ENCODE measurements at regions not wholly inside any gene's neighbourhood (a gene's known extent, or its start where the extent isn't known, plus 50 kb on each side); places are given as distances from the start of the nearest gene placed in this dataset.

- H3K4me1 ChIP-seq (ENCODE audit: control insufficient read depth in 1 of 2, extremely low read depth in 1 of 2, insufficient read depth in 2 of 2, low read length in 2 of 2): peaks cover 0 to 5% of the 10 kb centered on the region in 2 experiments
- ATAC-seq (replicated peaks in 1 of 4) (no peak), DNase-seq (no peak)
- H3K4me3 ChIP-seq (ENCODE audit: control insufficient read depth in 1 of 2, extremely low read depth in 1 of 2, low read length in 1 of 2): no peak overlapping the region
- H3K27me3 Mint-ChIP-seq: peaks cover 1 to 19% of the 10 kb centered on the region in 2 donors
- no peak overlapping the region for H3K4me3 Mint-ChIP-seq
- H3K36me3 ChIP-seq (ENCODE audit: control insufficient read depth in 2 of 2, extremely low read depth in 1 of 2, insufficient read depth in 1 of 2, low read length in 1 of 2): no peaks in the 10 kb centered on the region
- H3K27me3 ChIP-seq (replicated peaks in 1 of 2; ENCODE audit: control insufficient read depth in 2 of 2, extremely low read depth in 1 of 2, insufficient read depth in 2 of 2, low read length in 1 of 2): no peaks in the 10 kb centered on the region
- H3K27ac ChIP-seq (ENCODE audit: low read length): no peak overlapping the region
- H3K9me3 ChIP-seq: no peaks in the 10 kb centered on the region
- no peaks in the 10 kb centered on the region for H3K36me3 Mint-ChIP-seq
- 100% methylated on average over 1 of the region's 1 CpG for WGBS (ENCODE audit: insufficient coverage)
- POLR2A ChIA-PET: interaction anchor here in 1 of 2 donors (0.7 kb wide), 1 partner anchor 10 kb away, joined by 3 read pairs; no protein-coding TSS in a partner anchor
- no peak overlapping the region for H3K27ac Mint-ChIP-seq
- CTCF ChIA-PET: no interaction called here
- peaks cover 0 to 8% (median 0%) of the 10 kb centered on the region in 3 donors for H3K4me1 Mint-ChIP-seq
- no peaks in the 10 kb centered on the region for H3K9me3 Mint-ChIP-seq
These were observed 194.5 kb upstream of the CNOT2 start for GRCh38 chr12:70048521-70049250.

GRCh38 chr12:70049596-70050360 is 193.5 kb upstream of the CNOT2 start:
- H3K36me3 Mint-ChIP-seq: no peaks in the 10 kb centered on the region

GRCh38 chr12:70052476-70052875 is 190.8 kb upstream of the CNOT2 start:
- POLR2A ChIA-PET: no interaction called here
- whole genome bisulfite sequencing (ENCODE audit: insufficient coverage): no CpG with 5 or more reads among the region's 1 CpG
- H3K27ac Mint-ChIP-seq: no peak overlapping the region
- no peaks in the 10 kb centered on the region for H3K9me3 Mint-ChIP-seq
- Histone ChIP-seq H3K9me3 (no peaks in the 10 kb centered on the region), H3K27ac (ENCODE audit: low read length) (no peak overlapping the region), H3K4me3 (ENCODE audit: control insufficient read depth in 1 of 2, extremely low read depth in 1 of 2, low read length in 1 of 2) (no peak overlapping the region), H3K36me3 (ENCODE audit: control insufficient read depth in 2 of 2, extremely low read depth in 1 of 2, insufficient read depth in 1 of 2, low read length in 1 of 2) (no peaks in the 10 kb centered on the region), H3K4me1 (ENCODE audit: control insufficient read depth in 1 of 2, extremely low read depth in 1 of 2, insufficient read depth in 2 of 2, low read length in 2 of 2) (peaks cover 0 to 5% of the 10 kb centered on the region in 2 experiments), H3K27me3 (replicated peaks in 1 of 2; ENCODE audit: control insufficient read depth in 2 of 2, extremely low read depth in 1 of 2, insufficient read depth in 2 of 2, low read length in 1 of 2) (peaks cover 0 to 4% of the 10 kb centered on the region in 2 experiments)
- H3K4me3 Mint-ChIP-seq: no peak overlapping the region
- CTCF ChIA-PET: no interaction called here
- no peaks in the 10 kb centered on the region for H3K36me3 Mint-ChIP-seq
- no peak for DNase-seq
- ATAC-seq (replicated peaks in 1 of 4): no peak
- H3K27me3 Mint-ChIP-seq: peaks cover 1 to 14% of the 10 kb centered on the region in 2 donors
- H3K4me1 Mint-ChIP-seq: peaks cover 0 to 8% (median 0%) of the 10 kb centered on the region in 3 donors

More at GRCh38 chr12:70049596-70050360, 193.5 kb upstream of the CNOT2 start:
- Mint-ChIP-seq H3K9me3 (no peaks in the 10 kb centered on the region), H3K4me3 (no peak overlapping the region), H3K4me1 (peaks cover 0 to 8% (median 0%) of the 10 kb centered on the region in 3 donors), H3K27ac (no peak overlapping the region), H3K27me3 (peaks cover 1 to 19% of the 10 kb centered on the region in 2 donors)
- ATAC-seq (replicated peaks in 1 of 4) (peak; percentile 36 to 80 (median 58)), DNase-seq (peak in 25 of 35 experiments; percentile 0 to 60 (median 26))
- Histone ChIP-seq H3K9me3 (no peaks in the 10 kb centered on the region), H3K36me3 (ENCODE audit: control insufficient read depth in 2 of 2, extremely low read depth in 1 of 2, insufficient read depth in 1 of 2, low read length in 1 of 2) (no peaks in the 10 kb centered on the region), H3K27me3 (replicated peaks in 1 of 2; ENCODE audit: control insufficient read depth in 2 of 2, extremely low read depth in 1 of 2, insufficient read depth in 2 of 2, low read length in 1 of 2) (peaks cover 0 to 4% of the 10 kb centered on the region in 2 experiments), H3K4me3 (ENCODE audit: control insufficient read depth in 1 of 2, extremely low read depth in 1 of 2, low read length in 1 of 2) (no peak overlapping the region), H3K4me1 (ENCODE audit: control insufficient read depth in 1 of 2, extremely low read depth in 1 of 2, insufficient read depth in 2 of 2, low read length in 2 of 2) (peaks cover 0 to 5% of the 10 kb centered on the region in 2 experiments), H3K27ac (ENCODE audit: low read length) (no peak overlapping the region)
- no CpG with 5 or more reads among the region's 5 CpGs for WGBS (ENCODE audit: insufficient coverage)
- POLR2A ChIA-PET: no interaction called here
- CTCF ChIA-PET: interaction anchor here in 1 of 2 donors (0.5 kb wide), 1 partner anchor 9 kb away, joined by 4 read pairs; no protein-coding TSS in a partner anchor

- CTCF ChIA-PET: no interaction called here
- Mint-ChIP-seq H3K36me3 (no peaks in the 10 kb centered on the region), H3K27me3 (peaks cover 1 to 14% of the 10 kb centered on the region in 2 donors), H3K9me3 (no peaks in the 10 kb centered on the region), H3K4me1 (peaks cover 0 to 8% (median 0%) of the 10 kb centered on the region in 3 donors), H3K4me3 (no peak overlapping the region), H3K27ac (no peak overlapping the region)
- H3K9me3 ChIP-seq: no peaks in the 10 kb centered on the region
- no peak overlapping the region for H3K4me3 ChIP-seq (ENCODE audit: control insufficient read depth in 1 of 2, extremely low read depth in 1 of 2, low read length in 1 of 2)
- no peaks in the 10 kb centered on the region for H3K36me3 ChIP-seq (ENCODE audit: control insufficient read depth in 2 of 2, extremely low read depth in 1 of 2, insufficient read depth in 1 of 2, low read length in 1 of 2)
- no peak overlapping the region for H3K27ac ChIP-seq (ENCODE audit: low read length)
- POLR2A ChIA-PET: no interaction called here
- WGBS (ENCODE audit: insufficient coverage): 80% methylated on average over 3 of the region's 4 CpGs
- ATAC-seq (replicated peaks in 1 of 4) (no peak), DNase-seq (no peak)
- peaks cover 0 to 5% of the 10 kb centered on the region in 2 experiments for H3K4me1 ChIP-seq (ENCODE audit: control insufficient read depth in 1 of 2, extremely low read depth in 1 of 2, insufficient read depth in 2 of 2, low read length in 2 of 2)
- H3K27me3 ChIP-seq (replicated peaks in 1 of 2; ENCODE audit: control insufficient read depth in 2 of 2, extremely low read depth in 1 of 2, insufficient read depth in 2 of 2, low read length in 1 of 2): peaks cover 0 to 4% of the 10 kb centered on the region in 2 experiments
These were observed 190.2 kb upstream of the CNOT2 start for GRCh38 chr12:70052931-70053497.

- no peaks in the 10 kb centered on the region for H3K4me1 ChIP-seq (ENCODE audit: control insufficient read depth in 1 of 2, extremely low read depth in 1 of 2, insufficient read depth in 2 of 2, low read length in 2 of 2)
- H3K9me3 ChIP-seq: no peaks in the 10 kb centered on the region
- Mint-ChIP-seq H3K27ac (no peak overlapping the region), H3K4me3 (no peak overlapping the region), H3K36me3 (no peaks in the 10 kb centered on the region), H3K4me1 (no peaks in the 10 kb centered on the region), H3K27me3 (peaks cover 0 to 5% of the 10 kb centered on the region in 2 donors), H3K9me3 (no peaks in the 10 kb centered on the region)
- H3K27me3 ChIP-seq (replicated peaks in 1 of 2; ENCODE audit: control insufficient read depth in 2 of 2, extremely low read depth in 1 of 2, insufficient read depth in 2 of 2, low read length in 1 of 2): peaks cover 0 to 3% of the 10 kb centered on the region in 2 experiments
- no peak for ATAC-seq (replicated peaks in 1 of 4)
- 33% methylated on average over 1 of the region's 1 CpG for WGBS (ENCODE audit: insufficient coverage)
- no peaks in the 10 kb centered on the region for H3K36me3 ChIP-seq (ENCODE audit: control insufficient read depth in 2 of 2, extremely low read depth in 1 of 2, insufficient read depth in 1 of 2, low read length in 1 of 2)
- DNase-seq: no peak
- CTCF ChIA-PET: no interaction called here
- H3K27ac ChIP-seq (ENCODE audit: low read length): no peak overlapping the region
- H3K4me3 ChIP-seq (ENCODE audit: control insufficient read depth in 1 of 2, extremely low read depth in 1 of 2, low read length in 1 of 2): no peak overlapping the region
- POLR2A ChIA-PET: no interaction called here
These were observed 183.9 kb upstream of the CNOT2 start for GRCh38 chr12:70059373-70059772.

GRCh38 chr12:70060634-70061033 is 182.6 kb upstream of the CNOT2 start:
- no peaks in the 10 kb centered on the region for H3K9me3 Mint-ChIP-seq
- peaks cover 0 to 5% of the 10 kb centered on the region in 2 donors for H3K27me3 Mint-ChIP-seq
- H3K9me3 ChIP-seq: no peaks in the 10 kb centered on the region
- H3K27ac Mint-ChIP-seq: no peak overlapping the region
- ChIA-PET POLR2A (no interaction called here), CTCF (no interaction called here)
- H3K36me3 ChIP-seq (ENCODE audit: control insufficient read depth in 2 of 2, extremely low read depth in 1 of 2, insufficient read depth in 1 of 2, low read length in 1 of 2): no peaks in the 10 kb centered on the region
- H3K4me1 ChIP-seq (ENCODE audit: control insufficient read depth in 1 of 2, extremely low read depth in 1 of 2, insufficient read depth in 2 of 2, low read length in 2 of 2): no peaks in the 10 kb centered on the region
- 38% methylated on average over 1 of the region's 1 CpG for WGBS (ENCODE audit: insufficient coverage)
- H3K27ac ChIP-seq (ENCODE audit: low read length): no peak overlapping the region
- H3K27me3 ChIP-seq (replicated peaks in 1 of 2; ENCODE audit: control insufficient read depth in 2 of 2, extremely low read depth in 1 of 2, insufficient read depth in 2 of 2, low read length in 1 of 2): no peaks in the 10 kb centered on the region
- no peaks in the 10 kb centered on the region for H3K4me1 Mint-ChIP-seq
- H3K4me3 Mint-ChIP-seq: no peak overlapping the region
- ATAC-seq (replicated peaks in 1 of 4) (no peak), DNase-seq (no peak)
- no peak overlapping the region for H3K4me3 ChIP-seq (ENCODE audit: control insufficient read depth in 1 of 2, extremely low read depth in 1 of 2, low read length in 1 of 2)
- no peaks in the 10 kb centered on the region for H3K36me3 Mint-ChIP-seq

Data from T-cell (primary cell).